NCI-H1092 treated with DMSO at 0.1 percent for 48 hours (cell line): ENCODE measurements at regions not wholly inside any gene's neighbourhood (a gene's known extent, or its start where the extent isn't known, plus 50 kb on each side); places are given as distances from the start of the nearest gene placed in this dataset.
"Not testable (repeated sequence)": the region's sequence is repeated elsewhere in the genome, so short reads cannot be mapped to it uniquely, and the experiment has no call there.

ENCODE experiments used
- DNase-seq: peaks from one replicate; lab custom pipeline; 2025; lab: John Stamatoyannopoulos, UW

DNA sequence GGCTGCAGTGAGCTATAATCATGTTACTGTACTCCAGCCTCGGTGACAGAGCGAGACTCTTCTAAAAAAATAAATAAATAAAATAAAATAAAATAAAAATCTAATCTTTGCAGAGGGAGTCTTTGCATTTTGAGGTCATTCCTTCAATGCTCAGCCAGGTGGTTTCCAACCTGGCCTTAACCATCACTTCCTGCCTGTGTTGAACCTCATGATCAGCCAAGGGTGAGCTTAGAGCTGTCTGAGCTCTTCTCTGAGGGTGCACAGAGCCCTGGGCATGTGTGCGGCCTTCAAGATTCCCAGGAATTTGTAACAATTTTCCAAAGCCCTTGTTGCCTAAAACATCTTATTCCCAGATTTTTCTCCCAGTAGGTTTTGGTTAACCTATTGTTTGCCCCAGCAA is 94.3 kb downstream of the KCNJ12 start:
- not testable (repeated sequence) for DNase-seq

DNA sequence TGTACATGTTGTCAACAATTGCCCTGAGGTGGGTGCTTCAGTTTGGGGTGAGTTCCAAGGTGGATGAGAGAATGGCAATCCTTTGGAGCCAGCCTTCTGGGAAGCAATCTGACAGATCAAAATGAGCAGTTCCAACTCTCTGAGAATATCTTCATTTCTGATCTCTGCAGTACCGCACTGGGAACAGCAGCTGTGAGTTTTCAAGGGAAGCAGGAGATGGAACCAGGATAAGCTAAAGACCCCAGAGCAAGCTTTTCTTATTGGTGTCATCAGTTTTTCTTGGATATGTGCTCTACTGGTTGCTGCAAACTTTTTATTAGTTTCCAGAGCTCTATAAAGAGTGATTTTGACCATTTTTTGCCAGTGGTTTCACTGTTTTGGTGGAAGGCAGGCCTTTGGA is 94.7 kb downstream of the KCNJ12 start:
- no peak for DNase-seq

DNA sequence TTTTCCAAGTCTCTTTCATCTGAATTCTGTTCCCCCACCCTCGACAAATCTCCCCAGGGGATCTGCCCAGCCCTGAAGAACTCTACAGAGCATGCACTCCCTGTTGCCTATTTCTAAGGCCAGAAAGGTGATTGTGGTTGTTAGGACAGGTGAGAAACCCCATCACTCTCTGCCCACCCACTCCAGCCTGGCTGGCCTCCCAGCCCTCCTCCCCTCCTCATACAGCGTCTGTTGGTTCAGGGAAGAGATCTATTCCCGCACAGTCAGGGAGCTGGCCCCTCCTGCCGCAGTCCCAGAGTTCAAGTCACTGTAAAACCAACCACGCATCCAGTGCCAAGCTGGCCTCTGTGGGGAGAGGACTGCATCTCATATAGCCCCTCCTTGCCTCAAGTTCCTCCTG is 98.7 kb downstream of the KCNJ12 start:
- DNase-seq = no peak

DNA sequence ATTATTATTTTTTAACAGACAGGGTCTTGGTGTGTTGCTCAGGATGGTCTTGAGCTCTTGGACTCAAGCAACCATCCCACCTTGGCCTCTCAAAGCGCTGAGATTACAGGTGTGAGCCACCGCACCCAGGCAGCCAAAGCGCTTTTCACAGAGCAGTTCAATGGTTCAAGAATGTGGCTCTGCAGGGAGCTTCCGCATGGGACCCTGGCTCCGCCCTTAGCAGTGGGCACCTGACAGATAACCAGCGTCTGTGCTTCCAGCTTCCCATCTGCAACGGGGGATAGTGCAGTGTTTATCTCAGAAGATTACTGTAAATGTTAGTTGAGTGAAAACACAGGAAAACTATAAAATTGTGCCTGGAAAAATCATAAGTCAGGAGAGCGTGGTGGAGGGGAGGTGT is 99.4 kb downstream of the KCNJ12 start:
- no peak for DNase-seq

DNA sequence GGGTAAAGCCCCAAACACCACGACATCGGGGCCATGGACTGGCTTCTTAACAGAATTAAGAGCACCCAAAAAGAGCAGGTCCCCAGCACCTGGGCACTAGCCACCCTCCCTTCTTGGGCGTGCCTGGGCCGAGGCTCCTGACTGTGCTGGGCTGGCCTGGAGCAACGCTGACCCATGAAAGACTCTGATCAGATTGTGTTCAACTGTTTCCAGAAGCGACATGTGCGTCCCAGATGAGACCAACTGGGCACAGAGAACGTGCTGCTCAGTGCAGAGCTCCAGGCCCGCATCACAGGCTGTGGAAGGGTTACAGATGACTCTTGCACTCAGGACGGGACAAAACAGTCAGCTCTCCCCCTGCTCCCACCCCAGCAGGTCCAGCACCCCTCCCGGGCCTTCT is 100.7 kb downstream of the KCNJ12 start:
- no peak for DNase-seq

DNA sequence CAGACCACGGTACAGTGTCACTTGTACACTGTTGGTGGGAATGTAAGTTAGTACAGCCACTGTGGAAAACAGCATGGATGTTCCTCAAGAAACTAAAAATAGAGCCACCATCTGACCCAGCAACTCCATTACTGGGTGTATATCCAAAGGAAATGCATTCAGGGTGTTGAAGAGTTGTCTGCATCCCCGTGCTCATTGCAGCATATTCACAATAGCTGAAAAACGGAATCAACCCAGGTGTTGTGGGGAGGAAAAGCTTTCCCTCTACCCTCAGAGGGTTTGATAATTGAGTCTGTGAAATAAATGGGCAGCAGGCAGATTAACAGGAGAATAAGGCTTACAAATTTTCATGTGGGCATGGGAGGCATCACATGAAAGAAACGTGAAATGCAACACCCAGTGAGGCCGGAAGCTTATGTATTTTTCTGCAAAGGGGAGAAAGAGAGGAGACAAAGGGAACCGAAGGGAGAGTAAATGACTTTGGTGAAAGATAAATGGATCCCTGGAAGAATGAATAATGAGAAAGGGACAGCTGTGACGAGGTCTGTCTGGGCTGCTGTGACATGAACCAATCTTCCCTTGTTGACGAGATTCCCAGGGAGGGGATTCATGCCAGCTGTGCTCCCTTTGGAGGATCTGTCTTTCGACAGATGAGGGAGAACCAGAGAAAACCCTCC is 106.2 kb downstream of the KCNJ12 start:
- DNase-seq = no peak

DNA sequence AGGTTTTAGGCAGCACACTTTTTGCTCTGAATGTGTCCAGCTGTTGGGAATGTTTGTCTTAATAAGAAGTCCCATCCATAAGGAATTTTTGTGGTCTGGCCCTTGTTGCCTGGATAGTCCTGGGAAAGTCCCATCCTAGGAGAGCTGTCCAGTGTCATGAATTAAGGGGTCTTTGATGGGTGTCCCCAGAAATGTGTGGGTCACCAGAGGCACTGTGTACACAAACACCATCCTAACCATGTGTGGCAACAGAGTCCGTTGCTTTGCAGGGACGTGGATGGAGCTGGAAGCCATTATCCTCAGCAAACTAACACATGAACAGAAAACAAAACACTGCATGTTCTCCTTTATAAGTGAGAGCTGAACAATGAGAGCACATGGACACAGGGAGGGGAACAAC is 111.9 kb downstream of the KCNJ12 start:
- DNase-seq = not testable (repeated sequence)

DNA sequence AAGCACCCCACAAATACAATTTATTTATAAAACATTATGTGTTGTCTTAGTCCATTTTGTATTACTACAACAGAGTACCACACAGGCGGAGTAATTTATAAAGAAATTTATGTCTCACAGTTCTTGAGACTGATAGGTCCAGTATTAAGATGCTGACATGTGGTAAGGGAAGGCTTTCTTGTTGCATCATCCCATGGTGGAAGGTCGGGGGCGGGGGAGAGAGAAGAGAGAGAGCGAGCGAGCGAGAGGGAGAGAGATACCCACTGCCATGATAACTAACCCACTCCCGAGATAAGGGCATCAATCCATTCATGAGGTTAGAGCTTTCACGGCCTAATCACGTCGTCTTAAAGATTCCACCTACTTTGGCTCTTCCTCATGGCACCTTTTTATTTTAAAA is 117.8 kb downstream of the KCNJ12 start:
- DNase-seq = no peak

DNA sequence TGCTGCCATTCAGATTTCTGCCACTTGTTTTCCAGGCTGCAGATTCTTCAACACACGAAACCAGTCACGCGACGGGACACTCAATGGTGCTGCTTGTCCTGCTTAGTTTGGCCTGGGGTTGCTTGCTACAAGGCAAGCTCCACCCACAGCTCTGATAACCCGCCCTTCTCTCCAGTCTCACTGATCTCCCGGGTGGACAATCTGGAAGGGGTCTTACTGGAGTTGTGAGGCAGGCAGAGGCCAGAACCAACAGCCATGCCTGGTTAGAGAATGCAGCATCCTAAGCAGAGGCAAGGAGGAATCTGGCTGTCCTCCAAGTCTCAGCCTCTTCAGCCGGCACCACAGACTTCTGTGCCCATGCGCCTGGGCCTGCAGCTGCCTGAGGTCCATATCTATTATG is 119.1 kb downstream of the KCNJ12 start:
- DNase-seq = peak; percentile 48

DNA sequence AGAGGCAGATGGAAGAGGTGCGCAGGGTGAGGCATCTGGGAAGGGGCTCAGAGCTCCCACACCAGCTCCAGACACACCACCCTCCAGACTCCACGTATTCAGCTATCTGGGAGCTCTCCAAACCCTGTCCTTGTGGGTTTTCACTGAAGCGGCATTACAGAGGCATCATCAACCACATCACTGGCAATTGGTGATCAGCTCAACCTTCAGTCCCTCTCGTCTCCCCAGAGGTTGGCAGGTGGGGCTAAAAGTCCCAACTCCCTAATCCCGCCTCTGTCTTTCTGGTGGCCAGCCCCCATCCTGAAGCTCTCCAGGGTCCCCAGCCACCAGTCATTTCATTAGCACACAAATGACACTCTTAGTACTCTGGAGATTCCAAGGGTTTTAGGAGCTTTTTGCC is 123.9 kb downstream of the KCNJ12 start:
- DNase-seq = no peak

DNA sequence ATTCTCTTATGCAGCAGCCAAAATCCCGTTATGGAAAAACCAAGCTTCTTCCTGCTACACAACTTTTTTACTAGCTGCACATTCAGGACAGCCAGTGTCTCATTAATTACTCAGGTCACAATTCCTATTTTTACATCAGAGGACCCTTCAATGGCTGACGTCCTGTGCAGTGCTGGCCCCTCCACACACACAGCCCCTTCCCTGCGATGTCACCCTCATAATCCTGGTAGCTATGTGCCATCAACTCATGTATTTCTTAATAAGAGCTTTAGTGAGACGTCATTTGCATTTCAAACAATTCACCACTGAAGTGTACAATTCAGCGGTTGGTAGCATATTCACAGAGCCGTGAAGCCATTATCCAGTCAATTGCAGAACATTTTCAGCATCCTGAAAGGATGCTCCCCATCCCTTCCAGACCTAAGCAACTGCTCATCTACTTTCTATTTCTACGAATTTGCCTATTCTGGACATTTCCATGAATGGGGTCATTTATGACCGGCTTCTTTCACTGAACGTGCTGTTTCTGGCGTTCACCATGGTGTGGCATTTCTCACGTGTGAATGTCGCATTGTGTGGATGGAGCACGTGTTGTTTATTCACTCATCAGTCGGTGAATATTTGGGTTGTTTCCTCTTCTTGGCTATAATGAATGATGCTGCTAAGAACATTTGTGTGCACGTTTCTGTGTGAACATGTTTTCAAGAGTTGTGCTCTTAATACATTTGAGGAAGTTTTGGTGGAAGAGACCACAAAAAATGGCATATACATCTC is 126.0 kb downstream of the KCNJ12 start:
- not testable (repeated sequence) for DNase-seq

DNA sequence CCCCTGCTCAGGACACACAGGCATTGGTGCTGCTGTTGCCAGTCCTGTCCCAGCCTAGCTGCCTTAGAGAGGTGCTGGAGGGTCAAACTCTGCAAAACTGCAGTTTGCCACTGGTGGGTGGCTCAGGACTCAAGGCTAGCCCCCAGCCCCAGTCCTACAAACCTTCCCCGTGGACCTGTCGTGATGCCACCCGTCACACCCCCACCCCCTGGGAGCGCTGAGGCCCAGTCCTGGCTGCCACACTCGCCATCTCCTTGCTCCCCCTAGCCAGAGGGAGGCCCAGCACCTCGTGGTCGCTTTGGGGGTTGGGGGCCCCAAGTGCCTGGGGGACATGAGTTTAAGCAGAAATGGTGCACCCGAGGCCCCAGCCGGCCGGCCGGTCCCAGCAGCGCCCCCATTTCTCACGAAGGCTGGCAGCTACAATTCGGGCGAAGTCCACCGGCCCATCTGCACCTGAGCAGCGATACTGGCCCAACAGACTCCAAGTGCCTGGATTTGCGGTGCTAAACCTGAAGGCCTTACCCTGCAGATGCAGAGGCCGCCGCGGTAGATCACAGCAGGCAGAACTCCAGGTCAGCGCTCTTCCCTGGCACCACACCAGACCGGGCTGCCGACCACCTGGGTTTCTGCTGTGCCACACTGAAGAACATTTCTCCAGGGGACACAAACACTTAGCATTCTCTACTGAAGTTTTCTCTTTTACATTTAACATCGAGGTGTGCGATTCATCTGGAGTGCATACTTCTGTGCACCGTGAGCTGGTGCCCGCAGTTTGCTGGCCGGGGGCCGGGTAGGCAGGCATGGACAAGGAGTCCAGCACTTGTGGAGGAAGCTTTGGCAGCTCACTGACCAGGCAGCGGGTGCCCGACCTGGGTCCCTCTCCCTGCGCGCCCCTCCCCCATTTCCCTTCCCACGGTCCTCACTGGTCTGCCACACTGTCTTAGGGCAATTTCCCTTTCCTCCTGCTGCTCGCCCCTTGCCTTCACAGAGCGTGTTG is 130.0 kb downstream of the KCNJ12 start:
- no peak for DNase-seq

DNA sequence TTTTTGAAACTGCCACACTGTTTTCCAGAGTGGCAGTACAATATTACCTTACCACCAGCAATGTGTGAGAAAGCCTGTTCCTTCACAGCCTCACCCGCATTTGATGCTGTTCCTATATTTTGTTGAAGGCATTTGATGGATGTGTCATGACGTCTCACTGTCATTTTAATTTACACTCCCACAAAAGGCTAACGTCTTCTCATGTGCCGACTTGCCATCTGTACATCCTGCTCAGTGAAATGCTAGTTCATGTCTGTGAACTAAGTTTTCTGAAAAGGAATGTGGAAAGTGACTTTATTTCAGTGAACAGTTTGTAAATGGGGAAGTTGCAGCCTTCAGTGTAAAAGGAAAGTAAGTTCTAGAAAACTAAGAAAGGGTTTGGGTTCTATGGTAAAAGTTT is 131.6 kb downstream of the KCNJ12 start:
- not testable (repeated sequence) for DNase-seq

DNA sequence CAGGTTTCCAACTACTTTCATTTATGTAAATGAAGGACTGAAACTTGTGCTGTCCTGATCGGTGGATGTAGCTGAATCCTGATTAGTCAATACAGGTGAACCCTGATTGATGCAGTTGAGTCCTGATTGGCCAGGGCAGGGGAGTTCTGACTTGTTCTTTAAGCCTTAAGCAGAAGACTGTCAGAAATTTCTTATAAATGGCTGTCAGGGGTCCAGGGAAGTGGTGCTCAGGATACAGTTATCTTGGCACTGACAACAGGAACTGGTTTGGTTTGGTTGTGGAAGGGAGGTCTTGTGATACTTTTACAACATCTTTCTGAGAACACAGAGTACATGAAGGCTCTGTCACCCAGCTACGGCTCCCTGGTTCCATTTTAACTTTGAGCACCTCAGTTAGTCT is 132.1 kb downstream of the KCNJ12 start:
- no peak for DNase-seq

DNA sequence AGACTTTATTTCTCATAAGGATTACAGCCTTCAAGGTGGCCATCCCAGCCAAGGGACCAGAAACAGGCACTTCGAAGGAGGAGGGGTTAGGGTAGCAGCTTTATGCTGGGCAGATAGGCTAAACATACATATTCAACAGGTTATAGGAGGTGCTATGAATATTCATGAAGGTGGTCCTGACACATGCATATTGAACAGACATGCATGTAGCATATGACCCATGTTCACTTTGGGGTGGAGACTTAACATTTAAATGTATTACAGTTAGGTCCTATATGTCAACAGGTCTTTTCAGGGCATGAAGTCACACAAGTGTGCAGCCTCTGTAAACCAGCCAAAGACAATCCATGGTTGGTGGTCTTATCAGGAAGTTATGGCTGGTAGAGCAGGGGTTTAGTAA is 133.2 kb downstream of the KCNJ12 start:
- DNase-seq = not testable (repeated sequence)

DNA sequence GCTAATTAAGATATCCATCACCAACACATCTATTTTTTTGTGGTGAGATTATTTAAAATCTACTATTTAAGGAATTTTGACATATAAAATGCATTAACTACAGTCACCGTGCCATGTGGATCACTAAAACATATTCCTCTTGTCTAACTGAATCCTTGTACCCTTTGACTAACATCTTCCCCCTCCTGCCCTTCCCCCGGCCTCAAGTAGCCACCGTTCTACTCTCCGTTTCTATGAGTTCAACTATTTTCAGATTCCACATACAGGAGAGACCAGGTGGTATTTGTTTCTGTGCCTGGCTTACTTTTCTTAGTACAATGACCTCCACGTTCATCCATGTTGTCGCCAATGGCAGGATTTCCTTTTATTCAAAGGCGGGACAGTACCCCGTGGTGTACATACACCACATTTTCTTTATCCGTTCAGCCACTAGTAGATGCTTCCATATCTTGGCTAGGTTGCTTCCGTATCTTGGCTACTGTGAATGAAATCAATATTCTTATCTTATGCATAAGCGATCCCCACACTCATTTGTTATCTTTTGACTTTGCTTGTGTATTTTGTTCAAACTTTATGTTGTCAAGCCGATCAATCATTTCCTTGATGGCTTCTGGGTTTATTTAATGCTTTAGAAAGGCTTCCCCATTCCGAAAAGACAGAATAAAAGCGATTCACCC is 134.7 kb downstream of the KCNJ12 start:
- no peak for DNase-seq

DNA sequence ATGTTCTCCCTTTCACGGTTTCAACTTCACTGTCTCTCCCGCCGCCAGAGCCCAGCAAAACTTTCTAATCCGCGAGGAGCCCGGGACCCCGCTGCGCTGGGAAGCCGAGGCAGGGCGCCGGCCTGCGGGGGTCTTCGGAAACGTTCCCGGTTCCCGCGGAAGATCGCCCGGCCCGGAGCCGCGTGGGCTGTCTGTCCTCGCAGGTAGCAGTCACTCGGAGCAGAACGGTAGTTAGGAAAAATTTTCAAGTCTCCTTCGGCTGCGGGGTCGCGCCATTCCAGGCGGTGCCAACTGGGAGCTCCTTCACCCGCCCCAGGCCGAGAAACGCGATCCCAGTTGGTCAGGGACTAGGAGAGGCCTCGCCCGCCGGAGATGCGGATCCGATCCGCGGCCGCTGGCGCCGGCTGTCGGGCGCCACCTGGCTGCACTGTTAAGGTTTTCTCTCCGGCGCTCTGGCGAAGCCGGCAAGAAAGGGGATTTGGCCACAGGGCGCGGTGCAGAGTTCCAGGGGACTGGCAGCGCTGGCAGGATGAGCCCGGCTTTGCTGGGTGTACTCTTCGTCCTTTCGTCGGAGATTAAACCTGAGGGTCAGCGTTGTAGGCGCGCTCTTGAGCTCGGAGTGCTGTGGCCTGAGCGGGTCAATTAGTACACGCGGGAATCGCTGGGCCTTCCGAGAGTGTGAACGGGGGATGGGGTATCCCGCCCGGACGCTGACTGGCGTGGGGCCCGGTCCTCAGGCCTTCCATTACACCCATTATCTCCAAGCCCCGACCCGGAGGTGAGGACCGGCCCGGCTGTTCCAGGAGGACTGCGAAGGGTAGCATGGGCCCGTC is 135.4 kb downstream of the KCNJ12 start:
- peak; percentile 70 for DNase-seq

DNA sequence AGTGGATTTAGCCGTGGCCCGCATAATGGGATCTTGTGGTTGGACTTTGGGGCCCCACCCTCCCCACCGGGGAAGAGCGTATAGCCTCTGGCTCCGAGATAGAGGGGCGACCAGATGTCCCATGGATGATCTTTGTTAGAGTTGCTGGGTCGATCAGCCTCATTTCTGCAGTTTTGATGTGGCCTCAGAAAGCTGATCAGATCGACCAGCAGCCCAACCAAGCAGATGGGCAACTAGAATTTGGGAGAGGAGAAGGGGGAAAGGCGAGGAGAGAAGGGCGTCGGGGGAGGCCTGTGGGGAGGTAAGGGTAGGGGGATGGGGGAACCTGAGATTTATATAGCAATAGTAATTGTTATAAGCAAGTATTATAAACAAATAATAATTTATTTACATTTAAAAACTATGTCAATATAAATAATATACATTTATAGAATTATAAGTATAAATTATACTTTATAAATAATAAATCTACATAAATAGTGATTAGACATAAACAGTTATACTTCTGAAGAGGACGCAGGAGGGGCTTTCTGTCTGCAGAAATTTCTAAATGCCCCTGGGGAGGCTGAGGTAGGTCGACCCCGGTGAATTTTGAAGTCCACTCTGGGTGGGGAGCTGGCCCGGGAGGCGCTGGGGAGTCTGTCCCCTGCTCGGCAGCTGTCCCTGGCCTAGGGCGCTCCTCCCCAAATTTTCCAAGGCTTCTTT is 136.3 kb downstream of the KCNJ12 start:
- no peak for DNase-seq

DNA sequence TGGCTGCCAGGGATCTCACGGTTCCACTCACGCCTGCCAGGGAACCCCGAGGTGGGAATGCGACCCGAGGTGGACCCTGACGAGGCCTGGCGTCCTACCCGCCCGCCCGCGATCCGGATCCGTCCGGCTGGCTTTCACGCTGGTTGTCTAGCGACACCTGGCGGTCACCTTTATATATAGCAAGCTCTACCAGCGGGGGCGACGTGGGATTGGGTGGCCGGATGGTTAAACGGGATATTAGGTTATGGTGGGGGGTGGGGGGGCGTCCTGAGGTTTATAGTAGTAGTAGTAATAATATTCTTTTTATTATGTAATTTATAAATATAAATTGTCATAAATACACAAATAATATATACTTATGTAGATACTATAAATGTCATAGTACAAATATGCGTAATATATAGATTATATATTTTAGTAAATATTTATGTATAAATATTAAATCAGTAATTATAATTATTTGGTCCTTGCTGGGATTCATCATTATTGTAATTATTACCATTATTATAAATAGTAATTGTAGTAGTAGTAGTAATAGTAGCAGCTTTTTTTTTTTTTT is 136.9 kb downstream of the KCNJ12 start:
- peak; percentile 33 for DNase-seq

DNA sequence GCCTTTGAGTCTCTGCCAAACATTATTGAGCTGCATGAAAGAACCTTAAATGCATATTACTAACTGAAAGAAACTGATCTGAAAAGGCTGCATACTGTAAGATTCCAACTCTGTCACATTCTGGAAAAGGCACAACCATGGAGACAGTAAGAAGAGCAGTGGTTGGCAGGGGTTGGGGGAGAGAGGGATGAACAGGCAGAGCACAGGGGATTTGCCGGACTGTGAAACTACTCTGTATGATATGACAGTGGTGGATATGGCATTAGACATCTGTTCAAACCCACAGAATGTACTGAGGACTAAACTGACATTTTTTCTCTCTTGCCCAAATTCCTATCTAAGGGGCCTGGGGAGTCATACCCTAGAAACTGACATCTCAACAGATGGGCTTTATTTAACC is 138.4 kb downstream of the KCNJ12 start:
- DNase-seq = not testable (repeated sequence)
